GM19467 (cell line): ENCODE measurements at regions not wholly inside any gene's neighbourhood (a gene's known extent, or its start where the extent isn't known, plus 50 kb on each side); places are given as distances from the start of the nearest gene placed in this dataset.
"Not testable (repeated sequence)": the region's sequence is repeated elsewhere in the genome, so short reads cannot be mapped to it uniquely, and the experiment has no call there.

Experiments
- ATAC-seq: cut with Tn5 transposase; IDR thresholded peaks from one replicate; pipeline ENCODE4 v1.9.1; 2021; ENCODE audit warnings: mild to moderate bottlenecking, moderate library complexity; ENCODE audit not compliant: unreplicated experiment

DNA sequence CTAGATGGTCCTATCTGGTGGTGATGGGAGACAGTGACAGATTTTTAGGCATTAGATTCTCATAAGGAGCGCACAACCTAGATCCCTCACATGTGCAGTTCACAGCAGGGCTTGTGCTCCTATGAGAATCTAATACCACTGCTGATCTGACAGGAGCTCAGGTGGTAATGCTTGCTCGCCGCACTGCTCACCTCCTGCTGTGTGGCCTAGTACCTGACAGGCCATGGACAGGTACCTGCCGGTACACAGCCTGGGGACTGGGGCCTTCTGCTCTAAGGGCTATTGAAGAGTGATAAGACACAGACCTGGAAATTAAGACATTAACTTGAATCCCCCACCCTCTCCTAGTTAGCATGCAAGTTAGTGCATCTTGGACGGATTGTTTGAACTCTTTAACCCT, 64.4 kb downstream of the KLRB1 start:
- not testable (repeated sequence) for ATAC-seq

DNA sequence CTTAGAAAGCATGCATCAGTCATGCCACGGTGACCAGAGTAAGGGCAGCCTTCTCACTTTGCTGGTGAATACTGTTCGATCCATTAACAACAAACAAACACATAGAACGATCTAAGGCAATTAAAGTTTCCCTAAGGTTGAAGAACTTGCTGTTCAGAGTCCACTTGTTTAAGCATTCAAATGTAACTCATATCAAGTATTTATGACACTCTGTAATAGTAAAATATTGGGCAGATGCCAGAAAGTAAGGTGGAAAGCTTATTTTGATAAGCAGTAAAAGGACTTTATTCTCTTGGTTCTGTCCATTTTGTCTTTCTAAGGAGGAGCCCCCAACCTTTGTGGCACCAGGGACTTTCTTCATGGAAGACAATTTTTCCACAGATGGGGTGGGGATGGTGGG, 64.9 kb downstream of the KLRB1 start:
- not testable (repeated sequence) for ATAC-seq

GRCh38 chr12:9515925-9516324, 91.8 kb downstream of the KLRB1 start:
- ATAC-seq = not testable (repeated sequence)

- not testable (repeated sequence) for ATAC-seq
These were observed 95.0 kb downstream of the KLRB1 start for GRCh38 chr12:9512695-9513094.

DNA sequence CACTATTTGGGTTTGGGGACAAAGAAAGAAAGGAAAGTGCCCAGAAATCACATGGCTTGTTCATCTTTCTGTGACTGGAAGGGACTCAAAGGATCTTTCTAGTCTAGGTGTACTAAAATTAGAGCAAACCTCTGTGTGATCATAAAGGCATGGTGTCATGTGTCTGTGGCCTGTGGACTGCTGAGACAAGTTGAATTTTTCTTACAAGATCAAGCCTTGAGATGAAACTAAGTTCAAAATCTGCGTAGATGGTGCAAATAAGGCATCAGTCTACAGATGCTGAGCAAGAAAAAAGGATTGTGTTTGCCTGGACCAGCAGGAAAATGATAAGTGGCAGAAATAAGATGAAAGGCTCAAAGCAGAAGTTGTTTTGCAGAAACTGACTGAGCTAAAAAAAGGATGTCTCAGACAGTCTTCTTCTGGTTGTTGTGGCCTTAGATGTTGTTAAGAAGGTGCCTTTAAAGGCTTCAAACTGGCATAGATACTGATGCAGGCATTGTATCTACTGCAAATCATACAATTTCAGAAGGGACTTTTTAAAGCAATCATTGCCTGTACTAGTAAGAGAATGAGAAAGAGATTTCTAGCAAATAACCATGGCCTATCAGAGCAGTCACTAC, 97.2 kb downstream of the KLRB1 start:
- ATAC-seq = not testable (repeated sequence)

GRCh38 chr12:9509464-9510161, 98.1 kb downstream of the KLRB1 start:
- ATAC-seq = no peak

- ATAC-seq = no peak
These were observed 101.0 kb downstream of the KLRB1 start for GRCh38 chr12:9506746-9507145.

DNA sequence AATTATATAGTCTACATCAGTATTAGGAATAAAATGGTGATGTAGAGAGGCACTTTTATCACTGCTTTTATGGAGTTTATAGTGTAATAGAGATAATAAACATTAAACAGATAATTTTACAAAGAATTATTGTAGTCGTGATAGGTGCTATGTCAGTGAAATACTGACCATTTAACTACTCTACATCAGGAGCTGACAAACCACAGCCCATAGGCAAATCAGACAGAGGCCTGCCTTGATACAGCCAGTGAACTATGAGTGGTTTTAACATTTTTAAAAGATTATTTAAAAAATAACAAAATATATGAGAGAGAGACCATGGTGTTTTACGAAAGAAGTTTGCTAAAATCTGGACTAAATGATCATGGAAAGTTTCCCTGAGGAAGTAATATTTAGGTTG, 104.3 kb downstream of the KLRB1 start:
- not testable (repeated sequence) for ATAC-seq

DNA sequence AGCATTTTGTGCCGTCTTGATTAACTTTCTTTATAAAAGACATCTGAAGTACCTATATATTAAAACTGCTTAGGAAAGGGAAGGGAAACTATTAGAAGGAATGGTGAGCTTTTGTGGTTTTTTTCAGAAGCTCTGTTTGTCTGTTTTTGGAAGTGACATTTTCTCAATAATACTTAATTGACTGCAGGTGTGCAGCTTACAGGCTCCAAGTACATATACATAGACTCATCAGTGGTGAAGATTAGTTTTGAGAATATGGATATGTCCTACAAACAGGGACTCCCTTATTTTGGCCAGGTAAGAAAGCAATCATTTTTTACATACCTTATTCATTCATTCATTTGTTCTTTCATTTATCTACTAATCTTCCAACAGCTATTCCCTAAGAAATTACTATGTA, 104.9 kb downstream of the KLRB1 start:
- ATAC-seq = not testable (repeated sequence)

DNA sequence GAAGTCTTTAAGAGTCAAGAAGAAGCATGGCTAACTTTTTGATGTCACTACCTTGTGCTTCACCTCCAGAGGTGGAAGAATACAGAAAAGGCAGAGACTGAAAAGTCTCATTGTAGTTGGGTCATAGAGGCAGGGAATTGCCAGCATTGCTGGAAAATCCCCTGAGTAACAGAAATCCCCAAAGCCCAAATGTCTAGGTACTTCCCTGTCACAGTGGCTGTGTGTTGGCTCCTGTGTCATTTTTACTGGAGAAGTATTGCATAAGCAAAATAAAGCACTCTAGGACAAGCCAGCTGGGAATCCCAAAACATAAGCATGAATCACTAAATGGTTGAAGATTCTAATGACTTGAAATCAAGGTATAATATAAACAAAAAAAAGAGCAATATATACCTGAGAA, 114.4 kb downstream of the KLRB1 start:
- not testable (repeated sequence) for ATAC-seq

DNA sequence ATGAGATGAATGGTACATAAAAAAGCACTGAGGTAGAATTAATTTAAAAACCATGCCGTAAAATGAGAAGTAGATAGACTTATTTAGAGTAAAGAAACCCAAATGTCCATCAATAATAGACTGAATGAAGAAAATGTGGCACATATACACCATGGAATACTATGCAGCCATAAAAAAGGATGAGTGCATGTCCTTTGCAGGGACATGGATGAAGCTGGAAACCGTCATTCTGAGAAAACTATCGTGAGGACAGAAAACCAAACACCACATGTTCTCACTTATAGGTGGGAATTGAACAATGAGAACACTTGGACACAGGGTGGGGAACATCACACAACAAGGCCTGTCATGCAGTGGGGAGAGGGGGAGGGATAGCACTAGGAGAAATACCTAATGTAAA, 126.4 kb downstream of the KLRB1 start:
- ATAC-seq = not testable (repeated sequence)

GRCh38 chr12:9474197-9474596, 133.5 kb downstream of the KLRB1 start:
- ATAC-seq = not testable (repeated sequence)

- ATAC-seq = not testable (repeated sequence)
These were observed 134.1 kb downstream of the KLRB1 start for GRCh38 chr12:9473638-9474037.

- not testable (repeated sequence) for ATAC-seq
These were observed 136.2 kb downstream of the KLRB1 start for GRCh38 chr12:9471501-9471900.

DNA sequence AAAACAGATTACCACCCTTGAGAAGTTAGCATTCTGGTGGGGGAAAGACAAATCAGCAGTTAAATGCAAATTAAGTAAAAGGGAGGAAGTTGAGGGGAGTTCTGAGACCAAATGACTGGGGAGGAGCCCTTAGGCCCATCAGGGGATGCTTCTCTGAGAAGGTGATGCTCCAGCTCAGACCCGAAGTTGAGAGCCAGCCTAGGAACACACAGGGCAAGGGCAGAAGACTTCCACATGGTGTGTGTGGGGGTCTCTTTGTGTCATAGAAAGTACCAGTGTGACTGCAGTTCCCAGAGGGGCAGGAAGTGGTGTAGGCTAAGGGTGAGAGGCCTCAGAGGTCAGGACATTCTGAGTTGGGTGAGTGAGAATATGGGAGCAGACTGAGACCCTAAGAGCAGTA, 137.3 kb downstream of the KLRB1 start:
- not testable (repeated sequence) for ATAC-seq

DNA sequence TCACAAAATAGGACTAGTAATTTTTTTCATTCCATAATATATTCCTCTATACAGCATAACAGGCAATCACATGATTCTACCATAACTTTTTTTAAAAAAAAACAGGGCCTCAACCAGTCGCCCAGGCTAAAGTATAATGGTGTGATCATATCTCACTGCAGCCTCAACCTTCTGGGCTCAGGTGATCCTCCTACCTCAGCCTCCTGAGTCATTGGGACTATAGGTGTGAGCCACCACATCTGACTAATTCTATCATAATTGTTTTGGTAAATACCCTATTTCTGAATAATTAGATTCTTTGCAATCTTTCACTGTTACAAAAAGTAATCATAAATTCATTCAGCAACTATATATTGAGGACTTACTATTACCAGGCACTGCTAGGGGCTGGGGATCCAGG, 137.8 kb downstream of the KLRB1 start:
- not testable (repeated sequence) for ATAC-seq

DNA sequence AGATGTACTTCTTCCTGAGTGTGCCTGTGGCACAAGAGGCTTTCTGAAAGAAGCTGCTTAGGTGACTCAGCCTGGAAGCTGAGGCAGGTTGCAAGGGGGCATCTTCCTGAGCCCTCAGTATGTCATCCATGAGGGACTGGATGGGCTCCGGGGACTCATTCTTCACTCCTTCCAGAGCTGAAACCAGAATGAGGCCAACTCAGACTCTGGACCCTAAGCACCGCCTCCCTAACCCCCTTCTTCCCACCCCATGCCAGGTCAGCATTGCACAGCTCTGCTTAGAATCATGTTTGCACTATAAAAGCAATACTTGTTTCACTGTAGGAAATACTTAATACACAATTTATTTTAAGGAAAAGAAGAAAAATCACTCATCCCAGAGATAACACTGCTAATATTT, 138.3 kb downstream of the KLRB1 start:
- not testable (repeated sequence) for ATAC-seq

DNA sequence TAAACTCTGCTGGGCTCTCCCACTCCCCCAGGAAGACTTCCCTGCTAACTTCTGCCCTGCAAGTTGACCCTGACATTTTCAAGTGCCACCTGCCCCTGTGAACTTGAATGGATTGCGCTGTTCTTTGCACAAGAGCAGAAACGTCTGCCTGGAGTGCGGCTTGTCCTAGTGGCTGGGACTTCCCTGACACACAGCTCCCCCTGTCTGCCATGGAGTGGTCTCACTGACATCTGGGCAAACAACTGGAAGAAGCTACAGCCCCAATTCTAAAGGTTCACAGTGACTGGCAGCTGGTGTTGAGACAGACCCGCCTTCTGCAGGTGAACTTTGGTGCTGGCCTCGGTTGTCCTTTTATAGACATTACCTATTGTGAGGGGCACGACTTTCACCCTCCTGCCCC, 138.7 kb downstream of the KLRB1 start:
- not testable (repeated sequence) for ATAC-seq

DNA sequence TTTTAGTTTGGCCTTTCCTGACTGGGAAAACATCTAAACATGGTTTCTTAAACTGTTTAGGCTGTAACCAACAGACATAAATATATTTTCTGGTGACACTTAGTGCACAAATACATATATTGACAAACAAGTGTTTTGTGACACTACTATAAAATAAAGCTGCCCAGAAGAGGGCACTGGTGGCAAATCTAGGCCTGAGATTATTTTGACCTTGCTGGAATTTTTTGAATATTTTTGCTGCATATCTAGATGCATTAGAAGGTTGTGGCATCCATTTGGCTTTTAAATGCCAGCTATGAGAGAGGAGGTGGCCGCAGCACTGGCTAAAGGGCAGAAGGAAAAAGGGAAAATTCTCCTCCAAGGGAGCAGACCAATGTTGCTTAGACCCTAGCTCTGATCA, 139.6 kb downstream of the KLRB1 start:
- not testable (repeated sequence) for ATAC-seq

DNA sequence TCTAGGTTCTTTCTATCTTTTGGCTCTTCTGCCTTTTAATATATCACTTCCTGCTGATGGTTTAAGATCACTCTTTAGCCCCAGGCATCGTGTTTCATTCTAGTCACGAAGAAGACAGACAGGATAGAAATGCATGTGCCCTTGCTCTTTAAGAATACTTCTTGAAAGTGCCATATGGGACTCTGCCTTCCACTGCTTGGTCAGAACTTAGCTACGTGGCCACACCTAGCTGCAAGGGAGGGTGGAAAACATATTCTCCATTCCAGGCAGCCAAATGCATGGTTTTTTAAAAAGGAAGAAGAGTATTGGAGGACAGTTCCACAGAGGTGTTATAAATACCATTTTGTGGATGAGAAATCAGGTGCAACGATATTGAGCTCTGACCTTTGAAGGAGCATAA, 143.3 kb downstream of the KLRB1 start:
- no peak for ATAC-seq

DNA sequence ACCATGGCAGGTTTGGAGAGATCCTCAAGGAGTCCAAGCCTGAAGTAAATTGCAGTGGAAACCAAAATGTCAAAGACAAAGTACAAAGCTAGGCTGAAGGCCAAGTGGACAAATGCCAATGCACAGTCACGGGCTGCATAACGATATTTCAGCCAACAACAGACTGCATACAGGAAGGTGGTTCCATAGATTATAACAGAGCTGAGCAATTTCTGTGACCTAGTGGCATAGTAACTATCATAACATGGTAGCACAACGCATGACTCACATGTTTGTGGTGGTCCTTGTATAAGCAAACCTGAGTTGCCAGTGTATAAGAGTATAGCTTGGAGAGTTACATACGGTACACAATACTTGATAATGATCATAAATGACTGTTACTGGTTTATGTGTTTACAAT, 152.2 kb downstream of the KLRB1 start:
- not testable (repeated sequence) for ATAC-seq

GRCh38 chr12:9454021-9454420, 153.7 kb downstream of the KLRB1 start:
- ATAC-seq = not testable (repeated sequence)
